IMR-90 (cell line): ENCODE measurements at regions not wholly inside any gene's neighbourhood (a gene's known extent, or its start where the extent isn't known, plus 50 kb on each side); places are given as distances from the start of the nearest gene placed in this dataset.

Source experiments
- ATAC-seq: fragments of 200-7000 bp; cut with Tn5 transposase; 2 replicates; pipeline ENCODE4 v1.9.1; 2020; ENCODE audit warnings: low read depth, mild to moderate bottlenecking, moderate library complexity
- BruUV-seq: library from RNA; stranded (reverse); fragments of 400-500 nt; replicated peaks from 2 replicates; lab custom pipeline; 2021; lab: Mats Ljungman, UMichigan
- CTCF ChIA-PET: fragments of 300-600 bp; formaldehyde crosslinking; extraction: SDS; loops from one replicate; lab custom pipeline; 2021; ENCODE audit warnings: antibody characterized with exemption; lab: Yijun Ruan, JAX
- POLR2A ChIA-PET: fragments of 300-600 bp; sonication (Branson Sonifier 250); formaldehyde crosslinking; loops from one replicate; lab custom pipeline; 2022; ENCODE audit warnings: antibody characterized with exemption; ENCODE audit not compliant: unreplicated experiment; lab: Charles Lee
- DNase-seq: peaks from one replicate; pipeline ENCODE4 v3.0.0; 2013
- H2AFZ ChIP-seq: replicated peaks from 2 replicates; pipeline ENCODE3; 2013; ENCODE audit warnings: low read length, mild to moderate bottlenecking; ENCODE audit not compliant: poor library complexity
- H2AK5ac ChIP-seq: 2 replicates; pipeline ENCODE4 v1.6.1; 2013; ENCODE audit warnings: low read depth, low read length, inconsistent platforms
- H2AK9ac ChIP-seq: replicated peaks from 2 replicates; pipeline ENCODE3; 2013; ENCODE audit warnings: mild to moderate bottlenecking, low read depth, low read length, moderate library complexity; ENCODE audit not compliant: poor library complexity
- H2BK120ac ChIP-seq: 2 replicates; pipeline ENCODE4 v1.6.1; 2013; ENCODE audit warnings: low read depth, low read length, inconsistent platforms
- H2BK15ac ChIP-seq: 3 replicates; pipeline ENCODE4 v1.6.1; 2013; ENCODE audit warnings: low read depth, low read length, inconsistent platforms
- H2BK20ac ChIP-seq: 2 replicates; pipeline ENCODE4 v1.6.1; 2013; ENCODE audit warnings: low read depth, mild to moderate bottlenecking, inconsistent platforms, low read length, moderate library complexity
- H2BK5ac ChIP-seq: 2 replicates; pipeline ENCODE4 v1.6.1; 2013; ENCODE audit warnings: mild to moderate bottlenecking, low read depth, low read length, inconsistent platforms; ENCODE audit not compliant: poor library complexity, severe bottlenecking
- H3K14ac ChIP-seq: replicated peaks from 2 replicates; pipeline ENCODE4 v1.6.1; 2013; ENCODE audit warnings: low read depth, low read length, inconsistent platforms
- H3K18ac ChIP-seq: 2 replicates; pipeline ENCODE4 v1.6.1; 2013; ENCODE audit warnings: low read depth, low read length, control low read depth
- H3K23ac ChIP-seq: 2 replicates; pipeline ENCODE4 v1.6.1; 2013; ENCODE audit warnings: low read depth, low read length, inconsistent platforms
- H3K27ac ChIP-seq: 2 replicates; pipeline ENCODE4 v1.5.1; 2013; ENCODE audit warnings: mild to moderate bottlenecking, control low read depth, low read length; ENCODE audit not compliant: insufficient read depth
- H3K27me3 ChIP-seq: 2 replicates; pipeline ENCODE4 v1.6.1; 2013; ENCODE audit warnings: low read length; ENCODE audit not compliant: control insufficient read depth, insufficient read depth
- H3K36me3 ChIP-seq: 2 replicates; pipeline ENCODE4 v1.6.1; 2013; ENCODE audit warnings: low read length, mixed read lengths; ENCODE audit not compliant: control insufficient read depth, insufficient read depth
- H3K4ac ChIP-seq: 2 replicates; pipeline ENCODE4 v1.6.1; 2013; ENCODE audit warnings: low read depth, low read length, inconsistent platforms
- H3K4me1 ChIP-seq: 2 replicates; pipeline ENCODE4 v1.6.1; 2013; ENCODE audit warnings: low read length, mixed read lengths; ENCODE audit not compliant: control insufficient read depth, insufficient read depth
- H3K4me2 ChIP-seq: 2 replicates; pipeline ENCODE4 v1.6.1; 2013; ENCODE audit warnings: low read depth, mild to moderate bottlenecking, control low read depth, low read length, moderate library complexity
- H3K4me3 ChIP-seq: 2 replicates; pipeline ENCODE4 v1.5.1; 2013; ENCODE audit warnings: low read depth, mild to moderate bottlenecking, control low read depth, low read length, moderate library complexity; ENCODE audit not compliant: insufficient read depth
- H3K56ac ChIP-seq: 2 replicates; pipeline ENCODE4 v1.6.1; 2013; ENCODE audit warnings: low read length, inconsistent platforms; ENCODE audit not compliant: insufficient read depth; ENCODE audit errors: extremely low read depth
- H3K79me1 ChIP-seq, 2 experiments: 2 replicates each; pipeline ENCODE4 v1.6.1; 2013; ENCODE audit warnings: low read length in 2 of 2, inconsistent platforms in 1 of 2, low read depth in 1 of 2
- H3K9ac ChIP-seq: 2 replicates; pipeline ENCODE4 v1.6.1; 2013; ENCODE audit warnings: low read depth, low read length, control low read depth
- H3K9me1 ChIP-seq: 2 replicates; pipeline ENCODE4 v1.6.1; 2013; ENCODE audit warnings: low read length, inconsistent platforms; ENCODE audit not compliant: insufficient read depth
- H3K9me3 ChIP-seq: 2 replicates; pipeline ENCODE4 v1.6.1; 2013; ENCODE audit warnings: low read length; ENCODE audit not compliant: control insufficient read depth, insufficient read depth
- H4K20me1 ChIP-seq: 2 replicates; pipeline ENCODE4 v1.6.1; 2013; ENCODE audit warnings: low read length, inconsistent platforms; ENCODE audit not compliant: insufficient read depth
- H4K5ac ChIP-seq: 2 replicates; pipeline ENCODE4 v1.6.1; 2013; ENCODE audit warnings: mild to moderate bottlenecking, low read depth, low read length, control low read depth
- H4K8ac ChIP-seq, 2 experiments: 2 replicates each; pipeline ENCODE4 v1.6.1; 2013; ENCODE audit warnings: low read depth in 2 of 2, low read length in 2 of 2, control low read depth in 1 of 2, inconsistent platforms in 1 of 2
- H4K91ac ChIP-seq: 2 replicates; pipeline ENCODE4 v1.6.1; 2013; ENCODE audit warnings: low read depth, low read length, inconsistent platforms; ENCODE audit not compliant: insufficient read depth
- RAD21 ChIP-seq: IDR thresholded peaks from 2 replicates; pipeline ENCODE4 v1.6.1; 2012; ENCODE audit warnings: low read length, improper control_type of control experiment
- RCOR1 ChIP-seq: IDR thresholded peaks from 2 replicates; pipeline ENCODE4 v1.6.1; 2012; ENCODE audit warnings: mild to moderate bottlenecking, low read length, improper control_type of control experiment; ENCODE audit not compliant: insufficient replicate concordance
- RFX5 ChIP-seq: IDR thresholded peaks from 2 replicates; pipeline ENCODE4 v1.8.0; 2012; ENCODE audit warnings: low read depth, mild to moderate bottlenecking, low read length, moderate library complexity
- WGBS, 2 experiments: methylation state at CpG; one replicate each; pipeline versions ENCODE4 v1.1.5 to v1.1.7; 2013; ENCODE audit warnings: missing lambda C conversion rate in 2 of 2; ENCODE audit not compliant: insufficient read length in 1 of 2; ENCODE audit errors: extremely low coverage in 2 of 2; 5-methylcytosine and 5-hydroxymethylcytosine counted together
- dilution Hi-C: fragments of 300-500 bp; cut with HindIII; formaldehyde crosslinking; loops from one replicate; pipeline ENCODE4 v1.14.3; 2018; ENCODE audit warnings: low sequenced_read_pairs; ENCODE audit not compliant: unreplicated experiment
- in situ Hi-C: fragments of 300-500 bp; cut with MboI; formaldehyde crosslinking; loops from 3 replicates; pipeline ENCODE4 v1.14.3; 2019; ENCODE audit warnings: low sequenced_read_pairs, inconsistent platforms, mixed read lengths
- intact Hi-C: fragments of 100-400 bp; cut with micrococcal nuclease; formaldehyde crosslinking; loops from 2 replicates; pipeline ENCODE4 v1.10.0; 2022

DNA sequence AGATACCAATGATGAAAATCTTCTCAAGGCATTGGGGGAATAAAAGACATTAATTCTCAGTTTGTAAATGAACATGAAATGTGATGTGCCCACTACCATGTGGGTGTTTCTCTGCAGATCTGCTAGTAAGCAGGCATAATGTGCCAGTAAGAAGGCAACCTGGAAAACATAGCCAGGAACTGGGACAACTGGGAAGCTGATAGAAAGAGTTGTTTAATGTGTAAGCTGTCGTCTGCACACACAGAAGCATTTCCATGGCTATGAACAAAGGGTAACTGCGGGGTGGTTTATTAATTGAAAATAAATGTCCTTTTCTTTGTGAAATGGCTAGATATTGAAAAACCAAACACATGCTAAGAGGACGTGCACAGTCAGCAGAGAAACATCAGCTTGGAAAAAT lies 52.0 kb downstream of the ZC3H11B start:
- H3K27me3 ChIP-seq: no peaks in the 10 kb centered on the region
- no peaks in the 10 kb centered on the region for H3K4me1 ChIP-seq
- H3K14ac ChIP-seq: no peak overlapping the region
- H2AK9ac ChIP-seq: no peak overlapping the region
- no peak overlapping the region for H3K18ac ChIP-seq
- POLR2A ChIA-PET: no interaction called here
- no peak overlapping the region for H2BK5ac ChIP-seq
- dilution Hi-C loops (no loop called here), in situ Hi-C loops (loop anchor here (5.0 to 25.0 kb wide), 3 partner anchors 356 to 1234 kb away; no protein-coding TSS in a partner anchor), intact Hi-C loops (loop anchor here (10.0 kb wide), 1 partner anchor 476 kb away; no protein-coding TSS in a partner anchor)
- H2AFZ ChIP-seq: no peak overlapping the region
- H2BK15ac ChIP-seq: no peak overlapping the region
- H3K23ac ChIP-seq: no peak overlapping the region
- no peak overlapping the region for H3K56ac ChIP-seq
- no peak overlapping the region for H2AK5ac ChIP-seq
- no peak overlapping the region for H4K5ac ChIP-seq
- H3K4ac ChIP-seq: no peak overlapping the region
- 40% methylated on average over 1 of the region's 3 CpGs; no CpG with 5 or more reads in 1 of the 2 experiments for WGBS, 2 experiments
- no TSS peak for BruUV-seq
- no peaks in the 10 kb centered on the region for H3K9me3 ChIP-seq
- no peaks in the 10 kb centered on the region for H3K9me1 ChIP-seq
- no peak overlapping the region for H2BK20ac ChIP-seq
- no peaks in the 10 kb centered on the region for H3K36me3 ChIP-seq
- H3K79me1 ChIP-seq: no peaks in the 10 kb centered on the region
- no peak for TF ChIP-seq RAD21
- TF ChIP-seq RCOR1: no peak
- TF ChIP-seq RFX5: no peak
- ATAC-seq: no peak
- H3K4me3 ChIP-seq: no peak overlapping the region
- no peak overlapping the region for H3K4me2 ChIP-seq
- no peaks in the 10 kb centered on the region for H4K20me1 ChIP-seq
- CTCF ChIA-PET: no interaction called here
- H3K9ac ChIP-seq: no peak overlapping the region
- no peak overlapping the region for H4K8ac ChIP-seq
- H4K91ac ChIP-seq: no peak overlapping the region
- H3K27ac ChIP-seq: no peak overlapping the region
- no peak overlapping the region for H2BK120ac ChIP-seq
- no peak for DNase-seq
